Upper lobe of left lung (tissue), 6 donors: ENCODE measurements at regions not wholly inside any gene's neighbourhood (a gene's known extent, or its start where the extent isn't known, plus 50 kb on each side); places are given as distances from the start of the nearest gene placed in this dataset.

Experiments used
- ATAC-seq, 2 donors: fragments of 200-7000 bp; cut with Tn5 transposase; one replicate each; pipeline ENCODE4 v1.9.1; 2022; ENCODE audit warnings: mild to moderate bottlenecking in 2 of 2, moderate library complexity in 2 of 2; ENCODE audit not compliant: low FRiP score in 2 of 2
- DNase-seq, 2 donors: peaks; one replicate each; pipeline ENCODE4 v3.0.0-alpha.2; 2019 to 2020
- H3K27ac ChIP-seq, 4 donors: fragments of 200-600 bp; sonication (generic); one replicate each; pipeline ENCODE4 v1.5.1; 2016 to 2019
- H3K27me3 ChIP-seq, 4 donors: fragments of 200-600 bp; sonication (generic); one replicate each; pipeline ENCODE4 v1.5.1; 2017 to 2019
- H3K36me3 ChIP-seq, 4 donors: fragments of 200-600 bp; sonication (generic); one replicate each; pipeline ENCODE4 v1.5.1; 2016 to 2019
- H3K4me1 ChIP-seq, 4 donors: fragments of 200-600 bp; sonication (generic); one replicate each; pipeline ENCODE4 v1.5.1; 2018 to 2019
- H3K4me3 ChIP-seq, 4 donors: fragments of 200-600 bp; sonication (generic); one replicate each; pipeline ENCODE4 v1.5.1; 2017 to 2019; ENCODE audit warnings: mild to moderate bottlenecking in 2 of 4, moderate library complexity in 1 of 4
- H3K9me3 ChIP-seq, 4 donors: fragments of 200-600 bp; sonication (generic); one replicate each; pipeline ENCODE4 v1.5.1; 2018 to 2019
- CTCF ChIP-seq, 6 experiments: fragments of 450-650 bp in 4 of 6; fragments of 200-600 bp in 2 of 6; sonication (generic) in 2 of 6; IDR thresholded peaks; one replicate each; pipeline ENCODE4 v1.5.1; 2016 to 2019; ENCODE audit warnings: antibody characterized with exemption in 6 of 6
- EP300 ChIP-seq, 4 donors: sonication (generic); formaldehyde crosslinking; IDR thresholded peaks; one replicate each; pipeline ENCODE4 v1.5.1; 2017; ENCODE audit warnings: antibody characterized with exemption in 4 of 4, control low read depth in 2 of 4
- POLR2A ChIP-seq, 4 donors: fragments of 450-650 bp; IDR thresholded peaks; one replicate each; pipeline ENCODE4 v1.5.1; 2016 to 2017; ENCODE audit warnings: antibody characterized with exemption in 4 of 4, mild to moderate bottlenecking in 2 of 4
- POLR2AphosphoS5 ChIP-seq, 2 donors: sonication (generic); formaldehyde crosslinking; IDR thresholded peaks; one replicate each; pipeline ENCODE4 v1.5.1; 2017; ENCODE audit warnings: antibody characterized with exemption in 2 of 2
- WGBS, 2 donors: methylation state at CpG; one replicate each; pipeline ENCODE4 v1.1.5; 2017 to 2018; 5-methylcytosine and 5-hydroxymethylcytosine counted together
- donor health status: DM: no; HTN: no; CAD: no; lungs with moderate emphysema.
- donor health status: DM: no; HTN: yes; CAD: no; lungs with severe emphysema.

- DNase-seq (no peak), ATAC-seq (no peak)
- Histone ChIP-seq H3K27ac (no peak overlapping the region), H3K36me3 (no peaks in the 10 kb centered on the region), H3K4me3 (no peak overlapping the region), H3K27me3 (no peaks in the 10 kb centered on the region), H3K9me3 (peaks cover 0 to 7% (median 0%) of the 10 kb centered on the region in 4 donors), H3K4me1 (peaks cover 0 to 5% (median 0%) of the 10 kb centered on the region in 4 donors)
- TF ChIP-seq EP300 (IDR thresholded peaks at IDR 0.05) (no peak), POLR2AphosphoS5 (IDR thresholded peaks at IDR 0.05) (no peak), POLR2A (IDR thresholded peaks at IDR 0.05) (no peak), CTCF (IDR thresholded peaks at IDR 0.05) (no peak)
- 69 to 70% methylated on average over 4 of the region's 4 CpGs for WGBS, 2 donors
These were observed 1509.2 kb downstream of the CDH11 start for GRCh38 chr16:63612462-63613227.

- H3K27ac ChIP-seq = no peak overlapping the region
These were observed 1515.1 kb downstream of the CDH11 start for GRCh38 chr16:63606778-63607177.

GRCh38 chr16:63602206-63602927, 1519.5 kb downstream of the CDH11 start:
- Histone ChIP-seq H3K27me3 (no peaks in the 10 kb centered on the region), H3K9me3 (no peaks in the 10 kb centered on the region), H3K27ac (no peak overlapping the region), H3K4me1 (no peaks in the 10 kb centered on the region), H3K4me3 (no peak overlapping the region), H3K36me3 (no peaks in the 10 kb centered on the region)
- DNase-seq (no peak), ATAC-seq (no peak)
- no peak for TF ChIP-seq POLR2AphosphoS5 (IDR thresholded peaks at IDR 0.05)
- 17 to 28% methylated on average over 3 of the region's 3 CpGs for WGBS, 2 donors

More at GRCh38 chr16:63606778-63607177, 1515.1 kb downstream of the CDH11 start:
- WGBS, 2 donors = 77 to 78% methylated on average over 1 of the region's 1 CpG
- DNase-seq = no peak
- no peak for ATAC-seq
- Histone ChIP-seq H3K36me3 (no peaks in the 10 kb centered on the region), H3K27me3 (no peaks in the 10 kb centered on the region), H3K4me3 (no peak overlapping the region), H3K4me1 (no peaks in the 10 kb centered on the region), H3K9me3 (no peaks in the 10 kb centered on the region)
- TF ChIP-seq POLR2A (IDR thresholded peaks at IDR 0.05) (no peak), EP300 (IDR thresholded peaks at IDR 0.05) (no peak), CTCF (IDR thresholded peaks at IDR 0.05) (no peak), POLR2AphosphoS5 (IDR thresholded peaks at IDR 0.05) (no peak)

- ATAC-seq = no peak
- H3K4me3 ChIP-seq = no peak overlapping the region
- H3K27me3 ChIP-seq = no peaks in the 10 kb centered on the region
- no peak for TF ChIP-seq POLR2A (IDR thresholded peaks at IDR 0.05)
- no peak for TF ChIP-seq POLR2AphosphoS5 (IDR thresholded peaks at IDR 0.05)
- no peak for TF ChIP-seq EP300 (IDR thresholded peaks at IDR 0.05)
- no peak for TF ChIP-seq CTCF (IDR thresholded peaks at IDR 0.05)
- H3K9me3 ChIP-seq = no peaks in the 10 kb centered on the region
- H3K27ac ChIP-seq = no peak overlapping the region
- H3K36me3 ChIP-seq = no peaks in the 10 kb centered on the region
- H3K4me1 ChIP-seq = no peaks in the 10 kb centered on the region
- DNase-seq = no peak
- 56 to 61% methylated on average over 1 of the region's 1 CpG for WGBS, 2 donors
These were observed 1525.1 kb downstream of the CDH11 start for GRCh38 chr16:63596716-63597115.

- WGBS, 2 donors = 75 to 84% methylated on average over 3 of the region's 3 CpGs
- TF ChIP-seq EP300 (IDR thresholded peaks at IDR 0.05) (no peak), POLR2A (IDR thresholded peaks at IDR 0.05) (no peak), CTCF (IDR thresholded peaks at IDR 0.05) (no peak), POLR2AphosphoS5 (IDR thresholded peaks at IDR 0.05) (no peak)
- no peaks in the 10 kb centered on the region for H3K9me3 ChIP-seq
- no peaks in the 10 kb centered on the region for H3K36me3 ChIP-seq
- no peaks in the 10 kb centered on the region for H3K27me3 ChIP-seq
- ATAC-seq = no peak
- H3K4me1 ChIP-seq = no peaks in the 10 kb centered on the region
- H3K27ac ChIP-seq = no peak overlapping the region
- H3K4me3 ChIP-seq = no peak overlapping the region
- DNase-seq = no peak
These were observed 1529.0 kb downstream of the CDH11 start for GRCh38 chr16:63592852-63593251.
